22Rv1 (cell line): ENCODE measurements at regions not wholly inside any gene's neighbourhood (a gene's known extent, or its start where the extent isn't known, plus 50 kb on each side); places are given as distances from the start of the nearest gene placed in this dataset.

Experiments
- ZFX ChIP-seq: fragments of 450-650 bp; IDR thresholded peaks from 2 replicates; pipeline ENCODE4 v1.6.1; 2017; ENCODE audit warnings: antibody characterized with exemption, borderline replicate concordance
- TF ChIP-seq, protein P1 (sequence below): fragments of 450-650 bp; IDR thresholded peaks from 2 replicates; pipeline ENCODE4 v1.5.1; 2017; ENCODE audit warnings: mild to moderate bottlenecking

DNA sequence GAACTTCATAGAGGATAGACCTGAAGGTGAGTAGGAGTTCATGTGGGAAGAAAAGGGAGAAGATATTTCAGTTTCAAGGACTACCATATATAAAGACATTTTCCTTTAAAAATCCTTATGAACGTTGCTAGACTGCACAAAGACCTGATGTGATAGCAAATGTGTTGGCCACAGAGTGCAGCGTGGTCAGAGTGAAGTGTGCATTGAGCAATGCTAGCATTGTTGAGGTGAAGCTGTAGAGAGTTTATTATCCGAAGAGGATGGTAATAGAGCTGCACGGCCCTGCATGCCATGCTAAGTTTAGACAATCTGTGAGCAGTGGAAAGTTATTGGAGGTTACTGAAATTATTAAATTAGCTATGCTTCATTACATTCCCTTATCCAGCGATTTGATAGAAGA lies 413.0 kb downstream of the CCDC91 start:
- TF ChIP-seq, protein P1, sequence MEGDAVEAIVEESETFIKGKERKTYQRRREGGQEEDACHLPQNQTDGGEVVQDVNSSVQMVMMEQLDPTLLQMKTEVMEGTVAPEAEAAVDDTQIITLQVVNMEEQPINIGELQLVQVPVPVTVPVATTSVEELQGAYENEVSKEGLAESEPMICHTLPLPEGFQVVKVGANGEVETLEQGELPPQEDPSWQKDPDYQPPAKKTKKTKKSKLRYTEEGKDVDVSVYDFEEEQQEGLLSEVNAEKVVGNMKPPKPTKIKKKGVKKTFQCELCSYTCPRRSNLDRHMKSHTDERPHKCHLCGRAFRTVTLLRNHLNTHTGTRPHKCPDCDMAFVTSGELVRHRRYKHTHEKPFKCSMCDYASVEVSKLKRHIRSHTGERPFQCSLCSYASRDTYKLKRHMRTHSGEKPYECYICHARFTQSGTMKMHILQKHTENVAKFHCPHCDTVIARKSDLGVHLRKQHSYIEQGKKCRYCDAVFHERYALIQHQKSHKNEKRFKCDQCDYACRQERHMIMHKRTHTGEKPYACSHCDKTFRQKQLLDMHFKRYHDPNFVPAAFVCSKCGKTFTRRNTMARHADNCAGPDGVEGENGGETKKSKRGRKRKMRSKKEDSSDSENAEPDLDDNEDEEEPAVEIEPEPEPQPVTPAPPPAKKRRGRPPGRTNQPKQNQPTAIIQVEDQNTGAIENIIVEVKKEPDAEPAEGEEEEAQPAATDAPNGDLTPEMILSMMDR, result no peak
- no peak for TF ChIP-seq ZFX
